Activated T-helper 17 cell treated with anti-CD3 and anti-CD28 coated beads, Interleukin-2, amount 50 U/mL, for 72 hours (primary cell): ENCODE measurements at regions not wholly inside any gene's neighbourhood (a gene's known extent, or its start where the extent isn't known, plus 50 kb on each side); places are given as distances from the start of the nearest gene placed in this dataset.

Experiments used
- ATAC-seq: fragments of 150-1000 bp; cut with Tn5 transposase; replicated peaks from 2 replicates; pipeline ENCODE4 v1.10.0; 2021; ENCODE audit warnings: mild to moderate bottlenecking, moderate library complexity
- H3K27ac Mint-ChIP-seq: one replicate; pipeline ENCODE4 v1.8.0; 2022; ENCODE audit warnings: mixed read lengths
- H3K27me3 Mint-ChIP-seq: one replicate; pipeline ENCODE4 v1.8.0; 2022; ENCODE audit warnings: mixed read lengths
- H3K36me3 Mint-ChIP-seq: one replicate; pipeline ENCODE4 v1.8.0; 2022; ENCODE audit warnings: low read depth, mild to moderate bottlenecking, mixed read lengths
- H3K4me1 Mint-ChIP-seq: one replicate; pipeline ENCODE4 v1.8.0; 2022; ENCODE audit warnings: mixed read lengths
- H3K4me3 Mint-ChIP-seq: one replicate; pipeline ENCODE4 v1.8.0; 2022; ENCODE audit warnings: mild to moderate bottlenecking, mixed read lengths
- H3K9me3 Mint-ChIP-seq: one replicate; pipeline ENCODE4 v1.8.0; 2022; ENCODE audit warnings: mixed read lengths

- Mint-ChIP-seq H3K4me3 (no peak overlapping the region), H3K27me3 (peaks cover 30% of the 10 kb centered on the region), H3K36me3 (no peaks in the 10 kb centered on the region), H3K9me3 (no peaks in the 10 kb centered on the region), H3K27ac (no peak overlapping the region), H3K4me1 (no peaks in the 10 kb centered on the region)
- ATAC-seq = no peak
These were observed 273.2 kb upstream of the TOPAZ1 start for GRCh38 chr3:43968465-43968864.

- Mint-ChIP-seq H3K27ac (no peak overlapping the region), H3K36me3 (no peaks in the 10 kb centered on the region), H3K4me1 (no peaks in the 10 kb centered on the region), H3K27me3 (peaks cover 31% of the 10 kb centered on the region), H3K4me3 (no peak overlapping the region), H3K9me3 (no peaks in the 10 kb centered on the region)
- no peak for ATAC-seq
These were observed 271.7 kb upstream of the TOPAZ1 start for GRCh38 chr3:43969944-43970343.

GRCh38 chr3:43970351-43970750 is 271.3 kb upstream of the TOPAZ1 start:
- no peak for ATAC-seq
- Mint-ChIP-seq H3K4me3 (no peak overlapping the region), H3K36me3 (no peaks in the 10 kb centered on the region), H3K27me3 (peaks cover 28% of the 10 kb centered on the region), H3K9me3 (no peaks in the 10 kb centered on the region), H3K27ac (no peak overlapping the region), H3K4me1 (no peaks in the 10 kb centered on the region)

GRCh38 chr3:43970920-43971319 is 270.8 kb upstream of the TOPAZ1 start:
- Mint-ChIP-seq H3K27ac (no peak overlapping the region), H3K9me3 (no peaks in the 10 kb centered on the region), H3K27me3 (peaks cover 26% of the 10 kb centered on the region), H3K36me3 (no peaks in the 10 kb centered on the region), H3K4me1 (no peaks in the 10 kb centered on the region), H3K4me3 (no peak overlapping the region)
- ATAC-seq = no peak

- Mint-ChIP-seq H3K9me3 (no peaks in the 10 kb centered on the region), H3K4me3 (no peak overlapping the region), H3K27me3 (peaks cover 21% of the 10 kb centered on the region), H3K36me3 (no peaks in the 10 kb centered on the region), H3K27ac (no peak overlapping the region), H3K4me1 (no peaks in the 10 kb centered on the region)
- no peak for ATAC-seq
These were observed 270.2 kb upstream of the TOPAZ1 start for GRCh38 chr3:43971486-43971885.

DNA sequence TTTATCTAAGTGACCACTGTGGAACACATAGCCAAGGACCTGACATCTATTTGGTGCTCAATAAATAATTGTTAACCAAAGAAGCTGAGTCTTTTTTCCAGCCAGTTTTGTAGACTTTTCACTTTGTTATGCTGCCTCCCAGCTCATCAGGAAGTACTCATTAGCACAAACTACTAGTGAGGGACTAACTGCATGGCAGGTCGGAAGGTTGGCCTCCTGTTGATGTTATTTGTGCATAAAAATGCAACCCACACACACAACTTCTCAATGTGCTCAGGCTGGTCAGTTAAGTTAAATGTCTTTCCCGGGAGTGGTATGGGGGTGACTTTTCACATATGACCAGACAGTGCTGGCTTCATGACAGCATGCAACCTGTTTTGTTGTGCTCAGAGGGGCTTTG is 263.0 kb upstream of the TOPAZ1 start:
- H3K9me3 Mint-ChIP-seq = no peaks in the 10 kb centered on the region
- no peak for ATAC-seq
- H3K27me3 Mint-ChIP-seq = peaks cover 32% of the 10 kb centered on the region

DNA sequence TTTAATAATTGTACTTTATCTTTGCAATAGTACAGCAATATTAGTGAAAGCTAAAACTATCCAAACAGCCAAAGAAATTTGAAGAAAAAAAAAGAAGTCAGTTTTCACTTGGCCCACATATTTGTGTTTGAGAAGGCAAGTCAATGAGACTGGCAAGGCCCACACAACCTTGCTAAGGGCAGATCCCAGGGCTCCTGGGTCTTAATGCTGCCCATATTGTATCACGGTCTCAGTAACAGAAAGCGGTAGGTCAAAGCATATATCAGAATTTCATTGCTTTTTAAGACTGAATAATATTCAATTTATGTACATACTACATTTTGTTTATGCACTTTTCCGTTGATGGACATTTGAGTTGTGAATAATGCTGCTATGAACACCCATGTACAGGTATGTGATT is 262.0 kb upstream of the TOPAZ1 start:
- Mint-ChIP-seq H3K4me3 (no peak overlapping the region), H3K9me3 (no peaks in the 10 kb centered on the region), H3K27me3 (peaks cover 34% of the 10 kb centered on the region), H3K27ac (no peak overlapping the region), H3K36me3 (no peaks in the 10 kb centered on the region), H3K4me1 (no peaks in the 10 kb centered on the region)
- no peak for ATAC-seq

More for the DNA sequence above, 263.0 kb upstream of the TOPAZ1 start:
- no peak overlapping the region for H3K27ac Mint-ChIP-seq
- H3K36me3 Mint-ChIP-seq = no peaks in the 10 kb centered on the region
- H3K4me1 Mint-ChIP-seq = no peaks in the 10 kb centered on the region
- H3K4me3 Mint-ChIP-seq = no peak overlapping the region

- peaks cover 6% of the 10 kb centered on the region for H3K9me3 Mint-ChIP-seq
- peak overlapping the region; percentile 80 for H3K4me3 Mint-ChIP-seq
- peaks cover 4% of the 10 kb centered on the region for H3K4me1 Mint-ChIP-seq
- peak; percentile 43 for ATAC-seq
- H3K27me3 Mint-ChIP-seq = peaks cover 79% of the 10 kb centered on the region
- peaks cover 8% of the 10 kb centered on the region for H3K36me3 Mint-ChIP-seq
- H3K27ac Mint-ChIP-seq = no peak overlapping the region
These were observed 246.8 kb upstream of the TOPAZ1 start for GRCh38 chr3:43994657-43995546.

- peak overlapping the region; percentile 74 for H3K4me3 Mint-ChIP-seq
- peaks cover 84% of the 10 kb centered on the region for H3K27me3 Mint-ChIP-seq
- peaks cover 8% of the 10 kb centered on the region for H3K36me3 Mint-ChIP-seq
- H3K27ac Mint-ChIP-seq = no peak overlapping the region
- peaks cover 4% of the 10 kb centered on the region for H3K4me1 Mint-ChIP-seq
- no peak for ATAC-seq
- peaks cover 6% of the 10 kb centered on the region for H3K9me3 Mint-ChIP-seq
These were observed 245.9 kb upstream of the TOPAZ1 start for GRCh38 chr3:43995547-43996378.

DNA sequence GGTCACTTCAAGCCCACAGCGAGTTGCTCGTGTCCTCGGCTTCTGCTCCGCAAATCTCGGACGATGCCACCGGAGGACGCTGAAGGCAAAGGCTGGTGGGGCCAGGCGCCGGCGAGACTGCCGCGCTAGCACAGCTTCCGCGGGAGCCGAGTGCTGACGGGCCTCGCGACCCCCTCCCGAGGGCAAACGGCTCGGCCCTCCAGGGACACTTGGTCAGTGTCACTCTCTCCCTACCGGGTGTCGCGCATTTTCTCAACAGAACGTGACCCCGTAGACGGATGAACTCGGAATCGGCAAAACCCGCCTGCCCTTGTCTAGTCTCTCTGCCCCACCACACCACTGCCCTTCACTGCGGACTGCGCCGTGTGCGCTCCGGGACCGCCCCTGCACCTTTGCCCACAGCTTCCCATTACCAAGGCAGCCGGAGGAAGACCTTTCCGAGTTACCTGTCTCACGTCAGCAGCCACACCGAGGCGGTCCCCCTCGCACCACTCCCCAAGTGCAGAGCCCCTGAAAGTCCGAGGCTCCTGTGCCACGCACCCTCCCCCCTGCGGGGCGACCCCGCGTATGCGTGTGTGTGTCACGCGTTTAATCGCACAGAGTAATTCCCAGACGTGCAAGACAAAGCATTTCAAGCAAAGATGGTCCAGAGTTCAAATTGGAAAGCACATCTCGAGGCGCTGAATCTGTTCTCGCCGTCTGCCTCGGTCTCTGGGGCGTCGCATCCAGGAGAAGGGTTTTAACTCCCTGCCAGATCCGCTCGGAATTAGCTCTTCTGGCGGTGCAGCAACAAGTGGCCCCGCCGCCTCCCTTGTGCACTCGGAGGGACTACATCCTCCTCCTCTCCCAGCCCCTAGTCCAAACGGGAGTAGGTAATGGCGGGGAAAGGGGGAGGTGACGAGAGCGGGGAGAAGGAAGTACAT is 245.0 kb upstream of the TOPAZ1 start:
- peak; percentile 9 for ATAC-seq
- no peaks in the 10 kb centered on the region for H3K9me3 Mint-ChIP-seq
- peak overlapping the region; percentile 74 for H3K4me3 Mint-ChIP-seq
- H3K27ac Mint-ChIP-seq = no peak overlapping the region
- peaks cover 84% of the 10 kb centered on the region for H3K27me3 Mint-ChIP-seq
- peaks cover 8% of the 10 kb centered on the region for H3K36me3 Mint-ChIP-seq
- peaks cover 4% of the 10 kb centered on the region for H3K4me1 Mint-ChIP-seq

- ATAC-seq = no peak
- Mint-ChIP-seq H3K9me3 (no peaks in the 10 kb centered on the region), H3K27me3 (peaks cover 81% of the 10 kb centered on the region), H3K4me1 (peaks cover 4% of the 10 kb centered on the region), H3K4me3 (peak overlapping the region; percentile 74), H3K27ac (no peak overlapping the region), H3K36me3 (peaks cover 8% of the 10 kb centered on the region)
These were observed 244.4 kb upstream of the TOPAZ1 start for GRCh38 chr3:43997316-43997715.

GRCh38 chr3:43997788-43998369 is 243.8 kb upstream of the TOPAZ1 start:
- Mint-ChIP-seq H3K27me3 (peaks cover 83% of the 10 kb centered on the region), H3K4me1 (peaks cover 4% of the 10 kb centered on the region), H3K9me3 (no peaks in the 10 kb centered on the region), H3K36me3 (peaks cover 8% of the 10 kb centered on the region), H3K4me3 (peak overlapping the region; percentile 74), H3K27ac (no peak overlapping the region)
- no peak for ATAC-seq

- Mint-ChIP-seq H3K27ac (no peak overlapping the region), H3K4me1 (peaks cover 4% of the 10 kb centered on the region), H3K9me3 (no peaks in the 10 kb centered on the region), H3K36me3 (peaks cover 8% of the 10 kb centered on the region), H3K4me3 (peak overlapping the region; percentile 74), H3K27me3 (peaks cover 83% of the 10 kb centered on the region)
- no peak for ATAC-seq
These were observed 243.3 kb upstream of the TOPAZ1 start for GRCh38 chr3:43998370-43998835.
